Spinal cord (tissue), 9 donors: ENCODE measurements at regions not wholly inside any gene's neighbourhood (a gene's known extent, or its start where the extent isn't known, plus 50 kb on each side); places are given as distances from the start of the nearest gene placed in this dataset.

Experiments used
- DNase-seq, 6 donors: peaks; one replicate each; pipeline versions ENCODE4 v3.0.0 to v3.0.0-alpha.2; 2013 to 2015; ENCODE audit warnings: low spot score in 6 of 6, low read depth in 4 of 6
- H3K27ac ChIP-seq: one replicate; pipeline ENCODE4 v1.5.1; 2013; ENCODE audit warnings: low read depth, low read length, control low read depth
- H3K27me3 ChIP-seq: one replicate; pipeline ENCODE4 v1.6.1; 2013; ENCODE audit warnings: low read length; ENCODE audit not compliant: control insufficient read depth, insufficient read depth
- H3K36me3 ChIP-seq: one replicate; pipeline ENCODE4 v1.6.1; 2013; ENCODE audit warnings: low read length; ENCODE audit not compliant: control insufficient read depth, insufficient read depth
- H3K4me1 ChIP-seq: one replicate; pipeline ENCODE4 v1.6.1; 2013; ENCODE audit warnings: low read length; ENCODE audit not compliant: control insufficient read depth, insufficient read depth
- H3K4me3 ChIP-seq: one replicate; pipeline ENCODE4 v1.5.1; 2013; ENCODE audit warnings: low read depth, low read length, control low read depth
- H3K9me3 ChIP-seq: one replicate; pipeline ENCODE4 v1.6.1; 2013; ENCODE audit warnings: low read length; ENCODE audit not compliant: control insufficient read depth, insufficient read depth
- WGBS: methylation state at CpG from one replicate; pipeline ENCODE4 v1.1.5; 2013; ENCODE audit warnings: missing lambda C conversion rate; ENCODE audit not compliant: insufficient coverage; 5-methylcytosine and 5-hydroxymethylcytosine counted together
- donor health status: healthy.

GRCh38 chr6:79864421-79864820, 82.9 kb downstream of the ELOVL4 start:
- WGBS, result 63% methylated on average over 3 of the region's 3 CpGs
- H3K27ac ChIP-seq, result no peak overlapping the region
- H3K27me3 ChIP-seq, result peaks cover 2% of the 10 kb centered on the region
- DNase-seq, result peak in 1 of 6 donors; percentile 16
- no peaks in the 10 kb centered on the region for H3K36me3 ChIP-seq
- no peak overlapping the region for H3K4me3 ChIP-seq
- peaks cover under 1% of the 10 kb centered on the region for H3K4me1 ChIP-seq
- H3K9me3 ChIP-seq, result no peaks in the 10 kb centered on the region

- Histone ChIP-seq H3K4me1 (no peaks in the 10 kb centered on the region), H3K27ac (no peak overlapping the region), H3K36me3 (no peaks in the 10 kb centered on the region), H3K27me3 (peaks cover 2% of the 10 kb centered on the region), H3K9me3 (no peaks in the 10 kb centered on the region), H3K4me3 (no peak overlapping the region)
- peak in 2 of 6 donors; percentile 51 to 81 for DNase-seq
- no CpG with 5 or more reads among the region's 1 CpG for WGBS
Observed at GRCh38 chr6:79864001-79864400, 83.4 kb downstream of the ELOVL4 start.

- H3K4me3 ChIP-seq, result no peak overlapping the region
- no CpG with 5 or more reads among the region's 1 CpG for WGBS
Observed at GRCh38 chr6:79863566-79863965, 83.8 kb downstream of the ELOVL4 start.

GRCh38 chr6:79862711-79863110, 84.6 kb downstream of the ELOVL4 start:
- Histone ChIP-seq H3K9me3 (no peaks in the 10 kb centered on the region), H3K27me3 (peaks cover 2% of the 10 kb centered on the region), H3K4me3 (no peak overlapping the region), H3K4me1 (no peaks in the 10 kb centered on the region), H3K27ac (no peak overlapping the region), H3K36me3 (no peaks in the 10 kb centered on the region)
- DNase-seq, result no peak
- no CpG with 5 or more reads among the region's 1 CpG for WGBS

More at GRCh38 chr6:79863566-79863965, 83.8 kb downstream of the ELOVL4 start:
- DNase-seq, result no peak
- Histone ChIP-seq H3K4me1 (no peaks in the 10 kb centered on the region), H3K9me3 (no peaks in the 10 kb centered on the region), H3K27me3 (peaks cover 2% of the 10 kb centered on the region), H3K36me3 (no peaks in the 10 kb centered on the region), H3K27ac (no peak overlapping the region)

GRCh38 chr6:79862126-79862525, 85.2 kb downstream of the ELOVL4 start:
- no peak for DNase-seq
- WGBS, result 77% methylated on average over 3 of the region's 3 CpGs
- no peaks in the 10 kb centered on the region for H3K9me3 ChIP-seq

GRCh38 chr6:79861023-79861422, 86.3 kb downstream of the ELOVL4 start:
- Histone ChIP-seq H3K27me3 (peaks cover 2% of the 10 kb centered on the region), H3K9me3 (no peaks in the 10 kb centered on the region), H3K36me3 (no peaks in the 10 kb centered on the region), H3K27ac (no peak overlapping the region), H3K4me1 (no peaks in the 10 kb centered on the region), H3K4me3 (no peak overlapping the region)
- WGBS, result 100% methylated on average over 1 of the region's 7 CpGs
- DNase-seq, result no peak

More at GRCh38 chr6:79862126-79862525, 85.2 kb downstream of the ELOVL4 start:
- no peaks in the 10 kb centered on the region for H3K36me3 ChIP-seq
- no peak overlapping the region for H3K4me3 ChIP-seq
- no peaks in the 10 kb centered on the region for H3K4me1 ChIP-seq
- no peak overlapping the region for H3K27ac ChIP-seq
- H3K27me3 ChIP-seq, result peaks cover 2% of the 10 kb centered on the region

- no peaks in the 10 kb centered on the region for H3K9me3 ChIP-seq
- no CpG with 5 or more reads among the region's 1 CpG for WGBS
- H3K4me3 ChIP-seq, result no peak overlapping the region
- no peak for DNase-seq
- H3K27me3 ChIP-seq, result no peaks in the 10 kb centered on the region
- no peaks in the 10 kb centered on the region for H3K4me1 ChIP-seq
- no peaks in the 10 kb centered on the region for H3K36me3 ChIP-seq
- no peak overlapping the region for H3K27ac ChIP-seq
Observed at GRCh38 chr6:79847426-79847825, 99.9 kb downstream of the ELOVL4 start.

- Histone ChIP-seq H3K36me3 (no peaks in the 10 kb centered on the region), H3K9me3 (no peaks in the 10 kb centered on the region), H3K27me3 (no peaks in the 10 kb centered on the region), H3K4me3 (no peak overlapping the region), H3K4me1 (no peaks in the 10 kb centered on the region), H3K27ac (no peak overlapping the region)
- no peak for DNase-seq
- WGBS, result 94% methylated on average over 2 of the region's 3 CpGs
Observed at GRCh38 chr6:79842376-79843040, 104.8 kb downstream of the ELOVL4 start.

GRCh38 chr6:79841577-79842375, 105.6 kb downstream of the ELOVL4 start:
- no peaks in the 10 kb centered on the region for H3K9me3 ChIP-seq
- H3K4me1 ChIP-seq, result no peaks in the 10 kb centered on the region
- 71% methylated on average over 2 of the region's 4 CpGs for WGBS
- H3K27ac ChIP-seq, result no peak overlapping the region
- H3K4me3 ChIP-seq, result no peak overlapping the region
- no peaks in the 10 kb centered on the region for H3K36me3 ChIP-seq
- no peak for DNase-seq
- no peaks in the 10 kb centered on the region for H3K27me3 ChIP-seq

- no peak for DNase-seq
- Histone ChIP-seq H3K27ac (no peak overlapping the region), H3K4me3 (no peak overlapping the region), H3K9me3 (no peaks in the 10 kb centered on the region), H3K4me1 (no peaks in the 10 kb centered on the region), H3K36me3 (no peaks in the 10 kb centered on the region), H3K27me3 (no peaks in the 10 kb centered on the region)
Observed at GRCh38 chr6:79838851-79839250, 108.5 kb downstream of the ELOVL4 start.
